PFSK-1 (cell line): ENCODE measurements at regions not wholly inside any gene's neighbourhood (a gene's known extent, or its start where the extent isn't known, plus 50 kb on each side); places are given as distances from the start of the nearest gene placed in this dataset.

Source experiments
- FOXP2 ChIP-seq: optimal IDR thresholded peaks from 2 replicates; pipeline ENCODE3; 2011; ENCODE audit warnings: borderline replicate concordance, control low read depth, inconsistent platforms; ENCODE audit not compliant: insufficient read depth; ENCODE audit errors: extremely low read length, extremely low read depth
- POLR2AphosphoS5 ChIP-seq: IDR thresholded peaks from 2 replicates; pipeline ENCODE4 v1.6.1; 2012; ENCODE audit warnings: low read depth, mild to moderate bottlenecking, control low read depth, low read length, moderate library complexity
- SIN3A ChIP-seq: IDR thresholded peaks from 2 replicates; pipeline ENCODE4 v1.6.1; 2012; ENCODE audit warnings: mild to moderate bottlenecking, low read length, moderate library complexity, borderline replicate concordance; ENCODE audit not compliant: insufficient read depth
- TAF1 ChIP-seq: IDR thresholded peaks from 2 replicates; pipeline ENCODE4 v1.6.1; 2012; ENCODE audit warnings: low read length, control low read depth, borderline replicate concordance; ENCODE audit not compliant: insufficient read depth
- TF ChIP-seq, protein P1 (sequence below), 2 experiments: IDR thresholded peaks; 2 replicates each; pipeline versions ENCODE4 v1.6.1 to v1.8.0; 2011 to 2012; ENCODE audit warnings: low read depth in 2 of 2, low read length in 2 of 2, control low read depth in 1 of 2, inconsistent platforms in 1 of 2, mild to moderate bottlenecking in 1 of 2, moderate library complexity in 1 of 2; ENCODE audit not compliant: insufficient read depth in 1 of 2

DNA sequence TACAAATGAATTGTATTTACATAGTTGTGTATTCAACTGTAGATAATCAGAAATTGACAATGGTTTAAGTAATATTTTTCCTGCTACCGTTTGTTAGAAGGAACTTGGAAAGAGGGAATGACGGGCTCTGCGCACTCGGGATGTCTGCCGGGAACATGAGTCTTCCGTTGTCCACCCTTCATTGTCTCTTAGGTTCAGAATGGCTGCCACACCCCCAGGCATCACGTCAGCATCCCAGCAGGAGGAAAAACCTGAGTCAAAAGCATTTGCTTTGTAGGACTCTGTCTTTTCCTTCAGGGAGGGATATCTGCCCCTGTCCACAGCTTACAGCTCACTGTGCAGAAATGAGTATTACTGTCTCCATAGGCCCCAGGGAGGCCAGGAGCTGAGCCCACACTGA is 331.2 kb downstream of the THBS2 start:
- TF ChIP-seq, protein P1, sequence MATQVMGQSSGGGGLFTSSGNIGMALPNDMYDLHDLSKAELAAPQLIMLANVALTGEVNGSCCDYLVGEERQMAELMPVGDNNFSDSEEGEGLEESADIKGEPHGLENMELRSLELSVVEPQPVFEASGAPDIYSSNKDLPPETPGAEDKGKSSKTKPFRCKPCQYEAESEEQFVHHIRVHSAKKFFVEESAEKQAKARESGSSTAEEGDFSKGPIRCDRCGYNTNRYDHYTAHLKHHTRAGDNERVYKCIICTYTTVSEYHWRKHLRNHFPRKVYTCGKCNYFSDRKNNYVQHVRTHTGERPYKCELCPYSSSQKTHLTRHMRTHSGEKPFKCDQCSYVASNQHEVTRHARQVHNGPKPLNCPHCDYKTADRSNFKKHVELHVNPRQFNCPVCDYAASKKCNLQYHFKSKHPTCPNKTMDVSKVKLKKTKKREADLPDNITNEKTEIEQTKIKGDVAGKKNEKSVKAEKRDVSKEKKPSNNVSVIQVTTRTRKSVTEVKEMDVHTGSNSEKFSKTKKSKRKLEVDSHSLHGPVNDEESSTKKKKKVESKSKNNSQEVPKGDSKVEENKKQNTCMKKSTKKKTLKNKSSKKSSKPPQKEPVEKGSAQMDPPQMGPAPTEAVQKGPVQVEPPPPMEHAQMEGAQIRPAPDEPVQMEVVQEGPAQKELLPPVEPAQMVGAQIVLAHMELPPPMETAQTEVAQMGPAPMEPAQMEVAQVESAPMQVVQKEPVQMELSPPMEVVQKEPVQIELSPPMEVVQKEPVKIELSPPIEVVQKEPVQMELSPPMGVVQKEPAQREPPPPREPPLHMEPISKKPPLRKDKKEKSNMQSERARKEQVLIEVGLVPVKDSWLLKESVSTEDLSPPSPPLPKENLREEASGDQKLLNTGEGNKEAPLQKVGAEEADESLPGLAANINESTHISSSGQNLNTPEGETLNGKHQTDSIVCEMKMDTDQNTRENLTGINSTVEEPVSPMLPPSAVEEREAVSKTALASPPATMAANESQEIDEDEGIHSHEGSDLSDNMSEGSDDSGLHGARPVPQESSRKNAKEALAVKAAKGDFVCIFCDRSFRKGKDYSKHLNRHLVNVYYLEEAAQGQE (IDR thresholded peaks at IDR 0.05; ENCODE audit: insufficient read depth in 1 of 2, low read depth in 2 of 2, low read length in 2 of 2): no peak
- no peak for TF ChIP-seq TAF1
- TF ChIP-seq POLR2AphosphoS5: no peak
- no peak for TF ChIP-seq SIN3A
- TF ChIP-seq FOXP2: no peak
